ENCODE measurements at regions not wholly inside any gene's neighbourhood (a gene's known extent, or its start where the extent isn't known, plus 50 kb on each side); places are given as distances from the start of the nearest gene placed in this dataset.

- H3K4me3 Mint-ChIP-seq (ENCODE audit: low read depth): no peak overlapping the region
- H3K36me3 Mint-ChIP-seq (ENCODE audit: low read depth): no peaks in the 10 kb centered on the region
- no peak for DNase-seq (ENCODE audit: low spot score)
- H3K27ac Mint-ChIP-seq: no peak overlapping the region
- H3K9me3 Mint-ChIP-seq: no peaks in the 10 kb centered on the region
- intact Hi-C loops (cut with micrococcal nuclease): no loop called here
- H3K4me1 Mint-ChIP-seq (ENCODE audit: low read depth): no peaks in the 10 kb centered on the region
- H3K27me3 Mint-ChIP-seq (ENCODE audit: low read depth): no peaks in the 10 kb centered on the region
Observed at GRCh38 chr4:13942977-13943376, 315.5 kb upstream of the BOD1L1 start.

GRCh38 chr4:13944095-13944511 lies 316.6 kb upstream of the BOD1L1 start:
- no peak overlapping the region for H3K27ac Mint-ChIP-seq
- H3K4me1 Mint-ChIP-seq (ENCODE audit: low read depth): no peaks in the 10 kb centered on the region
- intact Hi-C loops (cut with micrococcal nuclease): no loop called here

GRCh38 chr4:13947921-13948320 lies 320.4 kb upstream of the BOD1L1 start:
- no peaks in the 10 kb centered on the region for H3K36me3 Mint-ChIP-seq (ENCODE audit: low read depth)
- DNase-seq (ENCODE audit: low spot score): no peak
- no peak overlapping the region for H3K27ac Mint-ChIP-seq
- H3K9me3 Mint-ChIP-seq: no peaks in the 10 kb centered on the region
- intact Hi-C loops (cut with micrococcal nuclease): no loop called here
- H3K27me3 Mint-ChIP-seq (ENCODE audit: low read depth): no peaks in the 10 kb centered on the region
- no peak overlapping the region for H3K4me3 Mint-ChIP-seq (ENCODE audit: low read depth)
- H3K4me1 Mint-ChIP-seq (ENCODE audit: low read depth): no peaks in the 10 kb centered on the region

More at GRCh38 chr4:13944095-13944511, 316.6 kb upstream of the BOD1L1 start:
- no peak overlapping the region for H3K4me3 Mint-ChIP-seq (ENCODE audit: low read depth)
- no peaks in the 10 kb centered on the region for H3K9me3 Mint-ChIP-seq
- DNase-seq (ENCODE audit: low spot score): no peak
- H3K27me3 Mint-ChIP-seq (ENCODE audit: low read depth): no peaks in the 10 kb centered on the region
- H3K36me3 Mint-ChIP-seq (ENCODE audit: low read depth): no peaks in the 10 kb centered on the region

GRCh38 chr4:13950491-13950890 lies 323.0 kb upstream of the BOD1L1 start:
- no peak for DNase-seq (ENCODE audit: low spot score)
- no peaks in the 10 kb centered on the region for H3K4me1 Mint-ChIP-seq (ENCODE audit: low read depth)
- no peaks in the 10 kb centered on the region for H3K27me3 Mint-ChIP-seq (ENCODE audit: low read depth)
- no peak overlapping the region for H3K4me3 Mint-ChIP-seq (ENCODE audit: low read depth)
- no peaks in the 10 kb centered on the region for H3K36me3 Mint-ChIP-seq (ENCODE audit: low read depth)
- no peak overlapping the region for H3K27ac Mint-ChIP-seq
- no peaks in the 10 kb centered on the region for H3K9me3 Mint-ChIP-seq
- intact Hi-C loops (cut with micrococcal nuclease): no loop called here

- intact Hi-C loops (cut with micrococcal nuclease): no loop called here
- Mint-ChIP-seq H3K27me3 (ENCODE audit: low read depth) (no peaks in the 10 kb centered on the region), H3K36me3 (ENCODE audit: low read depth) (no peaks in the 10 kb centered on the region), H3K4me3 (ENCODE audit: low read depth) (no peak overlapping the region), H3K4me1 (ENCODE audit: low read depth) (no peaks in the 10 kb centered on the region), H3K9me3 (no peaks in the 10 kb centered on the region), H3K27ac (no peak overlapping the region)
- DNase-seq (ENCODE audit: low spot score): no peak
Observed at GRCh38 chr4:13953083-13953482, 325.6 kb upstream of the BOD1L1 start.

GRCh38 chr4:13955551-13955950 lies 328.0 kb upstream of the BOD1L1 start:
- Mint-ChIP-seq H3K27ac (no peak overlapping the region), H3K36me3 (ENCODE audit: low read depth) (no peaks in the 10 kb centered on the region), H3K27me3 (ENCODE audit: low read depth) (no peaks in the 10 kb centered on the region), H3K4me1 (ENCODE audit: low read depth) (no peaks in the 10 kb centered on the region), H3K9me3 (no peaks in the 10 kb centered on the region), H3K4me3 (ENCODE audit: low read depth) (no peak overlapping the region)
- no peak for DNase-seq (ENCODE audit: low spot score)
- intact Hi-C loops (cut with micrococcal nuclease): no loop called here

GRCh38 chr4:13956947-13957346 lies 329.4 kb upstream of the BOD1L1 start:
- no peak overlapping the region for H3K27ac Mint-ChIP-seq
- H3K9me3 Mint-ChIP-seq: no peaks in the 10 kb centered on the region
- no peak overlapping the region for H3K4me3 Mint-ChIP-seq (ENCODE audit: low read depth)
- no peaks in the 10 kb centered on the region for H3K4me1 Mint-ChIP-seq (ENCODE audit: low read depth)
- no peaks in the 10 kb centered on the region for H3K36me3 Mint-ChIP-seq (ENCODE audit: low read depth)
- no peaks in the 10 kb centered on the region for H3K27me3 Mint-ChIP-seq (ENCODE audit: low read depth)
- no peak for DNase-seq (ENCODE audit: low spot score)
- intact Hi-C loops (cut with micrococcal nuclease): no loop called here

GRCh38 chr4:13957871-13958270 lies 330.3 kb upstream of the BOD1L1 start:
- H3K4me3 Mint-ChIP-seq (ENCODE audit: low read depth): no peak overlapping the region
- H3K9me3 Mint-ChIP-seq: no peaks in the 10 kb centered on the region
- H3K27ac Mint-ChIP-seq: no peak overlapping the region
- H3K36me3 Mint-ChIP-seq (ENCODE audit: low read depth): no peaks in the 10 kb centered on the region
- DNase-seq (ENCODE audit: low spot score): no peak
- intact Hi-C loops (cut with micrococcal nuclease): no loop called here
- H3K27me3 Mint-ChIP-seq (ENCODE audit: low read depth): no peaks in the 10 kb centered on the region
- no peaks in the 10 kb centered on the region for H3K4me1 Mint-ChIP-seq (ENCODE audit: low read depth)

GRCh38 chr4:13963601-13964000 lies 336.1 kb upstream of the BOD1L1 start:
- Mint-ChIP-seq H3K27ac (no peak overlapping the region), H3K36me3 (ENCODE audit: low read depth) (no peaks in the 10 kb centered on the region), H3K4me1 (ENCODE audit: low read depth) (no peaks in the 10 kb centered on the region), H3K4me3 (ENCODE audit: low read depth) (no peak overlapping the region), H3K9me3 (no peaks in the 10 kb centered on the region), H3K27me3 (ENCODE audit: low read depth) (no peaks in the 10 kb centered on the region)
- intact Hi-C loops (cut with micrococcal nuclease): no loop called here
- DNase-seq (ENCODE audit: low spot score): no peak

GRCh38 chr4:13966231-13967195 lies 339.0 kb upstream of the BOD1L1 start:
- DNase-seq (ENCODE audit: low spot score): no peak
- intact Hi-C loops (cut with micrococcal nuclease): no loop called here
- H3K36me3 Mint-ChIP-seq (ENCODE audit: low read depth): no peaks in the 10 kb centered on the region

GRCh38 chr4:13968723-13969122 lies 341.2 kb upstream of the BOD1L1 start:
- no peak for DNase-seq (ENCODE audit: low spot score)
- intact Hi-C loops (cut with micrococcal nuclease): no loop called here
- Mint-ChIP-seq H3K4me1 (ENCODE audit: low read depth) (no peaks in the 10 kb centered on the region), H3K27me3 (ENCODE audit: low read depth) (no peaks in the 10 kb centered on the region), H3K4me3 (ENCODE audit: low read depth) (no peak overlapping the region), H3K27ac (no peak overlapping the region), H3K9me3 (no peaks in the 10 kb centered on the region), H3K36me3 (ENCODE audit: low read depth) (no peaks in the 10 kb centered on the region)

More at GRCh38 chr4:13966231-13967195, 339.0 kb upstream of the BOD1L1 start:
- Mint-ChIP-seq H3K4me1 (ENCODE audit: low read depth) (no peaks in the 10 kb centered on the region), H3K27me3 (ENCODE audit: low read depth) (no peaks in the 10 kb centered on the region), H3K27ac (no peak overlapping the region), H3K9me3 (no peaks in the 10 kb centered on the region), H3K4me3 (ENCODE audit: low read depth) (no peak overlapping the region)

- no peak overlapping the region for H3K4me3 Mint-ChIP-seq (ENCODE audit: low read depth)
- H3K4me1 Mint-ChIP-seq (ENCODE audit: low read depth): no peaks in the 10 kb centered on the region
- H3K36me3 Mint-ChIP-seq (ENCODE audit: low read depth): no peaks in the 10 kb centered on the region
- no peak for DNase-seq (ENCODE audit: low spot score)
- H3K27me3 Mint-ChIP-seq (ENCODE audit: low read depth): no peaks in the 10 kb centered on the region
- no peak overlapping the region for H3K27ac Mint-ChIP-seq
- H3K9me3 Mint-ChIP-seq: no peaks in the 10 kb centered on the region
- intact Hi-C loops (cut with micrococcal nuclease): no loop called here
Observed at GRCh38 chr4:13970349-13970748, 342.8 kb upstream of the BOD1L1 start.

- H3K36me3 Mint-ChIP-seq (ENCODE audit: low read depth): no peaks in the 10 kb centered on the region
- no peaks in the 10 kb centered on the region for H3K9me3 Mint-ChIP-seq
- intact Hi-C loops (cut with micrococcal nuclease): no loop called here
Observed at GRCh38 chr4:13977746-13978145, 350.2 kb upstream of the BOD1L1 start.

More at GRCh38 chr4:13977746-13978145, 350.2 kb upstream of the BOD1L1 start:
- Mint-ChIP-seq H3K27ac (no peak overlapping the region), H3K4me1 (ENCODE audit: low read depth) (no peaks in the 10 kb centered on the region), H3K27me3 (ENCODE audit: low read depth) (no peaks in the 10 kb centered on the region), H3K4me3 (ENCODE audit: low read depth) (no peak overlapping the region)
- DNase-seq (ENCODE audit: low spot score): no peak
